ENCODE measurements at regions not wholly inside any gene's neighbourhood (a gene's known extent, or its start where the extent isn't known, plus 50 kb on each side); places are given as distances from the start of the nearest gene placed in this dataset.

- no peak for DNase-seq
These were observed 94.6 kb upstream of the SMNDC1 start for GRCh38 chr10:110399106-110399964.

GRCh38 chr10:110399965-110400933, 95.5 kb upstream of the SMNDC1 start:
- DNase-seq, result no peak

GRCh38 chr10:110401401-110402076, 96.2 kb upstream of the DUSP5 start:
- no peak for DNase-seq

- no peak for DNase-seq
These were observed 95.7 kb upstream of the DUSP5 start for GRCh38 chr10:110402077-110402416.

DNA sequence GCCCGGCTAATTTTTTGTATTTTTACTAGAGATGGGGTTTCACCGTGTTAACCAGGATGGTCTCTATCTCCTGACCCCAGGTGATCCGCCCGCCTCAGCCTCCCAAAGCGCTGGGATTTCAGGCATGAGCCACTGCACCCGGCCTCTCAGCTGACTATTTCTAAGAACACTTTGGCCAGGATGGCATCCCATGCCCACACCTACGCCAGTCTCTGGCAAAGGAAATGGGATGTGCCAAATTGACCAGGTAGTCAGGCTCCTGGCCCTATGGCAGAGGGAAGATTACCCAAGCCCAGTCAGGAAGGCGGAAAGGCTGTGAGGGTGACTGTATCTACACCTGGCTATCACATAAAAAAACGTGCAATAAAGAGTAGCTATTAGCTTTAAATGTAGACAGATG, 94.1 kb upstream of the DUSP5 start:
- no peak for DNase-seq

- DNase-seq, result no peak
These were observed 93.3 kb upstream of the DUSP5 start for GRCh38 chr10:110404413-110404812.

GRCh38 chr10:110404825-110405224, 92.9 kb upstream of the DUSP5 start:
- no peak for DNase-seq

GRCh38 chr10:110405380-110405779, 92.3 kb upstream of the DUSP5 start:
- no peak for DNase-seq

- no peak for DNase-seq
These were observed 90.2 kb upstream of the DUSP5 start for GRCh38 chr10:110407301-110408170.

DNA sequence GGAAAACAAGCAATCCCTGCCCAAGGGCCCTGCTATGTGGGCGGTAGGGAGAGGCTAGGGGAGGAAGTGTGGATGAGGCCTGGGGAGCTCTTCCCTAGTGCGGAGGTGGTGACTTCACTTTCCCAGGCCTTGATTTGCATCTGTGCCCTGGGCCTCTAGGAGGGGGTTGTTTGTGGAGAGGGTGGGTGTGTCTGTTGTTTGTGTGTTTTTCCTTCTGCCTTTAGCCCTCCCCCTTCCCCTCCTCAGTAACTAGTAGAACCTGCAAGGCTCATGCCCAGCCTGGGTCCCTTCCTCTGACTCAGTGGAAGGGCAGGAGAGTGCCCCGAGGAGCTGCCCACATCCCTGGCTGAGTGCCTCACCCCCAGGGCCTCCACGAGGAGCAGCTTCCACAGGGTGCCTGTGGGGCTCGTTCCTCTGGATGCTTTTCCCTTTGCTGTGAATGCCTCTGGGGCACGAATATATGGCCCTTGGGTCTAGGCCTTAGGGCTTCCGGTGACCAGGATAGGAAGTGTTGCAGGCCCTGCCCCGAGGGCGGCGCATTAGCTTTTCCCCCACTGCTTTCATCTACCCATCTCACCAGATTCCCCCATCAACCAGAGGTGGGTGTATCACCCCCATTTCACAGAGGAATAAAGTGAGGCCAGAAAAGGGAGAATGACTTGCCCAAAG, 89.4 kb upstream of the DUSP5 start:
- DNase-seq, result no peak

GRCh38 chr10:110408943-110409342, 88.8 kb upstream of the DUSP5 start:
- no peak for DNase-seq

DNA sequence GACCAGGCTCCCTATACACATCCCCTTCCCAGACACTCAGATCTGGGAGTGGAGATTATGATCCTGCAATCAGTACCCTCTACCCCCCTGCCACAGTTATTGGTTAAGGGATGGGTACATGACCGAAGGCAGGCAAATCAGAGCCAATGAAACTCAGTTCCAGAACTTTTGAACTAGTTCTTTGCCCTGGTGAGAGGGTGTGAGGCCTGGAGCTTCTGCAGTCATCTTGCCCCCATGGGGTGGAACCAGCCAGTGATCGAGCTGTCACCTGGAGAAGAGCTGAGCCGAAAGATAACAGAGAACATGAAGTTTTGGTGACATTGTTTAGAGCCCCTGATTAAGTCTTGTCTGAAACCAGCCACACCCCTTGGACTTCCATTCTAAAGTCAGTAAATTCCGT, 88.2 kb upstream of the DUSP5 start:
- no peak for DNase-seq

DNA sequence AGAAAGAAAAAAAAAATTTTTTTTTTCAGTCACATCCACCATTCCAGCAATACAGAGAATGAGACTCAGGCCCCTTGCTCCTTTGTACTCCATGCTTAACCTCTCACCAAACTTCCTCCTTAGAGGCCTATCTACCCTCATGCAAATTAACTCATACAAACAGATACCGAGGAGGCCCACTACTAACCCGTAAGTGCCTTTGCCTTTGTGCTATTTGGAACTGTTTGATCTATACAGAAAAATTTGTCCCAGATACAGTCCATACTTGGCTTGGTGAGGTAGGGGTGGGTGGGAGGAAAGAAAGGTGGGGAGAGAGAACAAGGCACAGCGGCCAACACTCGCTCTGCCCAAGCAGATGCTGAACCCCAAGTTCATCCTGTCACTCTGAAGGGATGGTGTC, 87.8 kb upstream of the DUSP5 start:
- DNase-seq, result no peak

- DNase-seq, result no peak
These were observed 87.2 kb upstream of the DUSP5 start for GRCh38 chr10:110410329-110411046.

GRCh38 chr10:110411047-110411410, 86.7 kb upstream of the DUSP5 start:
- DNase-seq, result no peak

DNA sequence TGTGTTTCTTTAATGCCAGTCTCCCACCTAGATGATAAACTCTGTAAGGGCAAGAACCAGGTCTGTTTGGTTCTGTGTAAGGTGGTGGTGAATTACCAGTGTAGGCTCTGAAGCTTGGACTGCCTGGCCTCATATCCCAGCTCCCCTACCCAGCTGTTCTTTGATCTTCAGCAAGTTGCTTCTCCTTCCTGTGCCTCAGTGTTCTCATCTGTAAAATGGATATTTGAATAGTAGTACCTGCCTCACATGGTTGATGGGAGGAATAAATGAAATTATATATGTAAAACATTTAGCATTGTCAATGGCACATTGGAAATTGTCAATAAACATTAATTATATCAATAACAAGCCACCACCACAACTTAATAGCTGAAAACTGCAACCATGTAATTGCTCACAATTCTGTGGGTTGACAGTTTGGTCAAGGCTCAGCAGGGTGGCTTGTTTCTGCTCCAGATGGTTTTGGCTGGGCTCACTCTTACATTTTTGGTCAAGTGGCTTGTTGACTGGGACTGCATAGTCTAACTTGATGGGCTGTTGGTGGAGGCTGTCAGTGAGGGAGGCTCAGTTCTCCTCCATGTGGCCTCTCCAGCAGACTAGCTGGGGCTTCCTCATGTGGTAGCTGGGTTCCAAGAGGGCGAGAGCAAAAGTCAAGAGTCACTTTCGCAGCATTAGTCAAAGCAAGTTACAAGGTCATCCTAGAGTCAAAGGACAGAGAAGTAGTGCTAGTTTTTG, 84.5 kb upstream of the DUSP5 start:
- no peak for DNase-seq

- DNase-seq, result no peak
These were observed 83.7 kb upstream of the DUSP5 start for GRCh38 chr10:110413903-110414547.

GRCh38 chr10:110414548-110415309, 83.0 kb upstream of the DUSP5 start:
- no peak for DNase-seq

DNA sequence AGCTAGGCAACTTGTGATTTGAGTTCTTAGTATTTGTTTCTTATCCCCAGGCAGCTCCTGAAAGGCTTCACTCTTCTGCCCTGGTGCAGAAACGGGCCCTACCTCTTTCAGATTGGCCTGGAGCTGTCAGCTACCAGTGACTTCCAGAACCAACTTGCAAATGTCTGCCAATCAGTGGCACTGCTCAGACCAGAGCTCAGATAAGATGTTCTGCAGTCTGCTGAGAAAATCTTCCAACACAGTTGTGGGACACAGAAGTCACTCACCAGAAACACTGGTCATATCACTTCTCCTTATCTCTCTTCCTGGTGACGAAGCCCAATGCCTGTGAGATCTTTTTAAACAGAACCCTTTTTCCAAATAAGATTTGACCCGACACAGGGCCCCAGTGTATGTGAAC, 81.9 kb upstream of the DUSP5 start:
- DNase-seq, result no peak
